CD14-positive monocyte (primary cell): ENCODE measurements at regions not wholly inside any gene's neighbourhood (a gene's known extent, or its start where the extent isn't known, plus 50 kb on each side); places are given as distances from the start of the nearest gene placed in this dataset.

Experiments
- DNase-seq, 3 donors: peaks; one replicate each; pipeline ENCODE4 v3.0.0-alpha.2; 2011 to 2022
- H2AFZ ChIP-seq: 2 replicates; pipeline ENCODE4 v1.6.0; 2012; ENCODE audit warnings: mild to moderate bottlenecking, low read depth, low read length, inconsistent platforms; ENCODE audit not compliant: insufficient read depth, poor library complexity, severe bottlenecking
- H3K27ac ChIP-seq, 2 donors: 1 replicate in 1 of 2; 2 replicates in 1 of 2; pipeline ENCODE4 v1.5.1; 2012 to 2013; ENCODE audit warnings: low read length in 2 of 2, control low read depth in 1 of 2, inconsistent platforms in 1 of 2, low read depth in 1 of 2, mild to moderate bottlenecking in 1 of 2
- H3K27me3 ChIP-seq, 2 donors: one replicate each; pipeline versions ENCODE4 v1.6.0 to v1.6.1; 2011 to 2013; ENCODE audit warnings: low read length in 2 of 2; ENCODE audit not compliant: control insufficient read depth in 2 of 2, insufficient read depth in 2 of 2
- H3K36me3 ChIP-seq, 2 donors: replicated peaks in 1 of 2; 1 replicate in 1 of 2; 2 replicates in 1 of 2; pipeline versions ENCODE4 v1.5.1 to v1.6.1; 2012 to 2013; ENCODE audit warnings: low read length in 2 of 2, control low read depth in 1 of 2, inconsistent platforms in 1 of 2, mild to moderate bottlenecking in 1 of 2; ENCODE audit not compliant: insufficient read depth in 2 of 2, control insufficient read depth in 1 of 2
- H3K4me1 ChIP-seq, 2 donors: 1 replicate in 1 of 2; 2 replicates in 1 of 2; pipeline versions ENCODE4 v1.5.1 to v1.6.1; 2012 to 2013; ENCODE audit warnings: low read length in 2 of 2, control low read depth in 1 of 2, inconsistent platforms in 1 of 2, mild to moderate bottlenecking in 1 of 2, moderate library complexity in 1 of 2; ENCODE audit not compliant: insufficient read depth in 2 of 2, control insufficient read depth in 1 of 2
- H3K4me2 ChIP-seq: replicated peaks from 2 replicates; pipeline ENCODE3; 2012; ENCODE audit warnings: low read length, moderate library complexity, mild to moderate bottlenecking; ENCODE audit not compliant: poor library complexity, severe bottlenecking; ENCODE audit errors: extremely low read depth
- H3K4me3 ChIP-seq, 3 experiments: fragments of 200-600 bp in 1 of 3; sonication (generic) in 1 of 3; replicated peaks in 1 of 3; 1 replicate in 2 of 3; 2 replicates in 1 of 3; pipeline ENCODE4 v1.5.1; 2011 to 2013; ENCODE audit warnings: low read length in 3 of 3, mild to moderate bottlenecking in 3 of 3, control low read depth in 2 of 3, low read depth in 2 of 3, inconsistent platforms in 1 of 3, moderate library complexity in 1 of 3
- H3K79me2 ChIP-seq: 2 replicates; pipeline ENCODE4 v1.6.0; 2012; ENCODE audit warnings: mild to moderate bottlenecking, control low read depth, inconsistent platforms, low read length, moderate library complexity; ENCODE audit not compliant: insufficient read depth
- H3K9ac ChIP-seq: 2 replicates; pipeline ENCODE4 v1.6.0; 2017; ENCODE audit warnings: low read length, mild to moderate bottlenecking; ENCODE audit not compliant: insufficient read depth, poor library complexity, severe bottlenecking
- H3K9me3 ChIP-seq, 2 donors: replicated peaks in 1 of 2; 1 replicate in 1 of 2; 2 replicates in 1 of 2; pipeline versions ENCODE4 v1.5.1 to v1.6.1; 2012 to 2013; ENCODE audit warnings: low read length in 2 of 2, control low read depth in 1 of 2; ENCODE audit not compliant: control insufficient read depth in 1 of 2, insufficient read depth in 1 of 2
- H4K20me1 ChIP-seq: 2 replicates; pipeline ENCODE4 v1.6.0; 2012; ENCODE audit warnings: mild to moderate bottlenecking, low read length, control low read depth, moderate library complexity; ENCODE audit not compliant: insufficient read depth
- H3K27ac Mint-ChIP-seq, 7 donors: one replicate each; pipeline ENCODE4 v1.8.0; 2020; ENCODE audit warnings: mild to moderate bottlenecking in 7 of 7, mixed read lengths in 7 of 7, moderate library complexity in 6 of 7, inconsistent platforms in 2 of 7
- H3K27me3 Mint-ChIP-seq, 3 donors: one replicate each; pipeline ENCODE4 v1.8.0; 2021 to 2022; ENCODE audit warnings: low read depth in 3 of 3, mild to moderate bottlenecking in 3 of 3, mixed read lengths in 3 of 3, moderate library complexity in 3 of 3, inconsistent platforms in 1 of 3
- H3K36me3 Mint-ChIP-seq, 2 donors: one replicate each; pipeline ENCODE4 v1.8.0; 2020; ENCODE audit warnings: mixed read lengths in 2 of 2, inconsistent platforms in 1 of 2, mild to moderate bottlenecking in 1 of 2
- H3K4me1 Mint-ChIP-seq: one replicate; pipeline ENCODE4 v1.8.0; 2020; ENCODE audit warnings: mild to moderate bottlenecking, mixed read lengths
- H3K4me3 Mint-ChIP-seq, 2 donors: one replicate each; pipeline ENCODE4 v1.8.0; 2020; ENCODE audit warnings: mild to moderate bottlenecking in 2 of 2, mixed read lengths in 2 of 2, moderate library complexity in 1 of 2
- H3K9me3 Mint-ChIP-seq, 7 donors: one replicate each; pipeline ENCODE4 v1.8.0; 2020 to 2022; ENCODE audit warnings: mixed read lengths in 7 of 7, mild to moderate bottlenecking in 6 of 7, moderate library complexity in 6 of 7, inconsistent platforms in 2 of 7
- WGBS: methylation state at CpG from one replicate; pipeline ENCODE4 v1.1.5; 2013; ENCODE audit warnings: missing lambda C conversion rate; ENCODE audit not compliant: insufficient coverage; 5-methylcytosine and 5-hydroxymethylcytosine counted together
- intact Hi-C, 2 donors: fragments of 100-400 bp; cut with micrococcal nuclease; formaldehyde crosslinking; loops; one replicate each; pipeline versions ENCODE4 v1.15.0 to v1.15.1; 2023
- TF ChIP-seq, protein P1 (sequence below): fragments of 200-600 bp; IDR thresholded peaks from one replicate; pipeline ENCODE4 v1.8.0; 2022; ENCODE audit warnings: antibody characterized with exemption, mild to moderate bottlenecking

GRCh38 chr22:47274196-47274595, 511.7 kb downstream of the TBC1D22A start:
- Histone ChIP-seq H3K4me3 (no peak overlapping the region), H3K79me2 (no peaks in the 10 kb centered on the region), H3K4me1 (no peaks in the 10 kb centered on the region), H3K36me3 (no peaks in the 10 kb centered on the region), H3K4me2 (no peak overlapping the region), H2AFZ (no peak overlapping the region), H3K27ac (no peak overlapping the region), H4K20me1 (no peaks in the 10 kb centered on the region), H3K27me3 (no peaks in the 10 kb centered on the region), H3K9me3 (peaks cover 0 to 7% of the 10 kb centered on the region in 2 donors), H3K9ac (no peak overlapping the region)
- Mint-ChIP-seq H3K4me1 (no peaks in the 10 kb centered on the region), H3K9me3 (peaks cover 0 to 12% (median 4%) of the 10 kb centered on the region in 7 donors), H3K27ac (no peak overlapping the region), H3K36me3 (no peaks in the 10 kb centered on the region), H3K4me3 (no peak overlapping the region), H3K27me3 (peaks cover 0 to 7% (median 5%) of the 10 kb centered on the region in 3 donors)
- intact Hi-C loops = no loop called here
- TF ChIP-seq, protein P1, sequence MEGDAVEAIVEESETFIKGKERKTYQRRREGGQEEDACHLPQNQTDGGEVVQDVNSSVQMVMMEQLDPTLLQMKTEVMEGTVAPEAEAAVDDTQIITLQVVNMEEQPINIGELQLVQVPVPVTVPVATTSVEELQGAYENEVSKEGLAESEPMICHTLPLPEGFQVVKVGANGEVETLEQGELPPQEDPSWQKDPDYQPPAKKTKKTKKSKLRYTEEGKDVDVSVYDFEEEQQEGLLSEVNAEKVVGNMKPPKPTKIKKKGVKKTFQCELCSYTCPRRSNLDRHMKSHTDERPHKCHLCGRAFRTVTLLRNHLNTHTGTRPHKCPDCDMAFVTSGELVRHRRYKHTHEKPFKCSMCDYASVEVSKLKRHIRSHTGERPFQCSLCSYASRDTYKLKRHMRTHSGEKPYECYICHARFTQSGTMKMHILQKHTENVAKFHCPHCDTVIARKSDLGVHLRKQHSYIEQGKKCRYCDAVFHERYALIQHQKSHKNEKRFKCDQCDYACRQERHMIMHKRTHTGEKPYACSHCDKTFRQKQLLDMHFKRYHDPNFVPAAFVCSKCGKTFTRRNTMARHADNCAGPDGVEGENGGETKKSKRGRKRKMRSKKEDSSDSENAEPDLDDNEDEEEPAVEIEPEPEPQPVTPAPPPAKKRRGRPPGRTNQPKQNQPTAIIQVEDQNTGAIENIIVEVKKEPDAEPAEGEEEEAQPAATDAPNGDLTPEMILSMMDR = no peak
- DNase-seq = no peak
- 87% methylated on average over 8 of the region's 11 CpGs for WGBS

DNA sequence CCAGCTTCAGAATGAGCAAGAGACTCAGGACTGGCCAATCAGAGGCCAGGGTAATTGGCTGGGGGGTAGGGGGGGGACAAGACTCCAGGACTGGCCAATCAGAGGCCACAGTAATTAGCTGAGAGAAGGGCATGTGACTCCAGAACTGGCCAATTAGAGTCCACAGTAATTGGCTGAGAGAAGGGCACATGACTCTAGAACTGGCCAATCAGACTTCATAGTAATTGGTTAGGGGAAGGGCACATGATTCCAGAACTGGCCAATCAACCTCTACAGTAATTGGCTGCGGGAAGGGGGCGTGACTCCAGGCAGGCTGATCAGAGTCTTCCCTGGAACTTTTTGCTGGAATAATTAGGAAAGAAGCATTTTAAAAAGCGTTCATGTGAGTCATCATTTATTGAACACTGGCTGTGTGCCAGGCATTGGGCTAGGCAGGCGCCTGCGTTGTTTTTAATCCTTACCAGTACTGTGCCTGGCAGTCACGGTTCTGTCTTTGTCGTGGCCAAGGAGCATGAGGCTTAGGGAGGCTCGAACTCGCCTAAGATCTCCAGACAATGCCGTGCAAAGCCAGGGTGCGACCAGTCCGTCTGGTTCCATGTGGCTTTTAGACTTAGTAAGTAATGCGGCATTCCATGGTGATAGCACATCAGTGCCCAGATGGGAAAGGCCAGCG, 508.1 kb downstream of the TBC1D22A start:
- Mint-ChIP-seq H3K4me1 (no peaks in the 10 kb centered on the region), H3K4me3 (no peak overlapping the region), H3K27ac (peak overlapping the region in 1 of 7 donors; percentile 61), H3K36me3 (no peaks in the 10 kb centered on the region), H3K9me3 (peaks cover 0 to 30% (median 6%) of the 10 kb centered on the region in 7 donors), H3K27me3 (peaks cover 0 to 5% (median 4%) of the 10 kb centered on the region in 3 donors)
- Histone ChIP-seq H3K27ac (no peak overlapping the region), H3K9me3 (peaks cover 0 to 11% of the 10 kb centered on the region in 2 donors), H2AFZ (no peak overlapping the region), H3K4me1 (no peaks in the 10 kb centered on the region), H4K20me1 (no peaks in the 10 kb centered on the region), H3K4me2 (no peak overlapping the region), H3K4me3 (no peak overlapping the region), H3K27me3 (no peaks in the 10 kb centered on the region), H3K9ac (no peak overlapping the region), H3K79me2 (no peaks in the 10 kb centered on the region), H3K36me3 (no peaks in the 10 kb centered on the region)
- intact Hi-C loops = no loop called here
- WGBS = 98% methylated on average over 12 of the region's 14 CpGs
- DNase-seq = no peak
- TF ChIP-seq, protein P1 = no peak
